ENCODE measurements at regions not wholly inside any gene's neighbourhood (a gene's known extent, or its start where the extent isn't known, plus 50 kb on each side); places are given as distances from the start of the nearest gene placed in this dataset.

- TF ChIP-seq, protein P1, sequence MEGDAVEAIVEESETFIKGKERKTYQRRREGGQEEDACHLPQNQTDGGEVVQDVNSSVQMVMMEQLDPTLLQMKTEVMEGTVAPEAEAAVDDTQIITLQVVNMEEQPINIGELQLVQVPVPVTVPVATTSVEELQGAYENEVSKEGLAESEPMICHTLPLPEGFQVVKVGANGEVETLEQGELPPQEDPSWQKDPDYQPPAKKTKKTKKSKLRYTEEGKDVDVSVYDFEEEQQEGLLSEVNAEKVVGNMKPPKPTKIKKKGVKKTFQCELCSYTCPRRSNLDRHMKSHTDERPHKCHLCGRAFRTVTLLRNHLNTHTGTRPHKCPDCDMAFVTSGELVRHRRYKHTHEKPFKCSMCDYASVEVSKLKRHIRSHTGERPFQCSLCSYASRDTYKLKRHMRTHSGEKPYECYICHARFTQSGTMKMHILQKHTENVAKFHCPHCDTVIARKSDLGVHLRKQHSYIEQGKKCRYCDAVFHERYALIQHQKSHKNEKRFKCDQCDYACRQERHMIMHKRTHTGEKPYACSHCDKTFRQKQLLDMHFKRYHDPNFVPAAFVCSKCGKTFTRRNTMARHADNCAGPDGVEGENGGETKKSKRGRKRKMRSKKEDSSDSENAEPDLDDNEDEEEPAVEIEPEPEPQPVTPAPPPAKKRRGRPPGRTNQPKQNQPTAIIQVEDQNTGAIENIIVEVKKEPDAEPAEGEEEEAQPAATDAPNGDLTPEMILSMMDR (IDR thresholded peaks at IDR 0.05; ENCODE audit: insufficient read depth, low read length) = no peak
- TF ChIP-seq POLR2AphosphoS5 (IDR thresholded peaks at IDR 0.05; ENCODE audit: low read depth) = no peak
- no peak for TF ChIP-seq SPI1 (IDR thresholded peaks at IDR 0.05; ENCODE audit: borderline replicate concordance, low read depth)
- TF ChIP-seq GABPA (IDR thresholded peaks at IDR 0.05; ENCODE audit: low read depth) = no peak
- no peak for TF ChIP-seq REST (IDR thresholded peaks at IDR 0.05; ENCODE audit: insufficient replicate concordance, low read depth)
Measured at GRCh38 chr16:51869176-51869575, 677.8 kb downstream of the TOX3 start.

Data from HL-60 (cell line).